Mesodermal cell (in vitro differentiated cells): ENCODE measurements at regions not wholly inside any gene's neighbourhood (a gene's known extent, or its start where the extent isn't known, plus 50 kb on each side); places are given as distances from the start of the nearest gene placed in this dataset.
"Not testable (repeated sequence)": the region's sequence is repeated elsewhere in the genome, so short reads cannot be mapped to it uniquely, and the experiment has no call there.

ENCODE experiments used
- H3K27ac ChIP-seq: 2 replicates; pipeline ENCODE4 v1.7.0; 2013; ENCODE audit warnings: mild to moderate bottlenecking, low read depth, low read length, moderate library complexity; ENCODE audit not compliant: severe bottlenecking
- H3K36me3 ChIP-seq: 2 replicates; pipeline ENCODE4 v1.7.1; 2013; ENCODE audit warnings: mild to moderate bottlenecking, low read length, moderate library complexity; ENCODE audit not compliant: control insufficient read depth, insufficient read depth
- H3K4me1 ChIP-seq: one replicate; pipeline ENCODE4 v1.7.1; 2013; ENCODE audit warnings: mild to moderate bottlenecking, low read length; ENCODE audit not compliant: insufficient read depth, control insufficient read depth, poor library complexity, severe bottlenecking
- H3K4me3 ChIP-seq: 2 replicates; pipeline ENCODE4 v1.7.0; 2013; ENCODE audit warnings: low read length, control low read depth, mild to moderate bottlenecking; ENCODE audit not compliant: insufficient read depth, poor library complexity, severe bottlenecking; ENCODE audit errors: extremely low read depth
- H3K9me3 ChIP-seq: 2 replicates; pipeline ENCODE4 v1.7.1; 2013; ENCODE audit warnings: mild to moderate bottlenecking, low read length, moderate library complexity; ENCODE audit not compliant: control insufficient read depth
- WGBS, 2 experiments: methylation state at CpG; one replicate each; pipeline ENCODE4 v1.1.5; 2013; ENCODE audit warnings: missing lambda C conversion rate in 2 of 2; ENCODE audit not compliant: insufficient coverage in 2 of 2; 5-methylcytosine and 5-hydroxymethylcytosine counted together

DNA sequence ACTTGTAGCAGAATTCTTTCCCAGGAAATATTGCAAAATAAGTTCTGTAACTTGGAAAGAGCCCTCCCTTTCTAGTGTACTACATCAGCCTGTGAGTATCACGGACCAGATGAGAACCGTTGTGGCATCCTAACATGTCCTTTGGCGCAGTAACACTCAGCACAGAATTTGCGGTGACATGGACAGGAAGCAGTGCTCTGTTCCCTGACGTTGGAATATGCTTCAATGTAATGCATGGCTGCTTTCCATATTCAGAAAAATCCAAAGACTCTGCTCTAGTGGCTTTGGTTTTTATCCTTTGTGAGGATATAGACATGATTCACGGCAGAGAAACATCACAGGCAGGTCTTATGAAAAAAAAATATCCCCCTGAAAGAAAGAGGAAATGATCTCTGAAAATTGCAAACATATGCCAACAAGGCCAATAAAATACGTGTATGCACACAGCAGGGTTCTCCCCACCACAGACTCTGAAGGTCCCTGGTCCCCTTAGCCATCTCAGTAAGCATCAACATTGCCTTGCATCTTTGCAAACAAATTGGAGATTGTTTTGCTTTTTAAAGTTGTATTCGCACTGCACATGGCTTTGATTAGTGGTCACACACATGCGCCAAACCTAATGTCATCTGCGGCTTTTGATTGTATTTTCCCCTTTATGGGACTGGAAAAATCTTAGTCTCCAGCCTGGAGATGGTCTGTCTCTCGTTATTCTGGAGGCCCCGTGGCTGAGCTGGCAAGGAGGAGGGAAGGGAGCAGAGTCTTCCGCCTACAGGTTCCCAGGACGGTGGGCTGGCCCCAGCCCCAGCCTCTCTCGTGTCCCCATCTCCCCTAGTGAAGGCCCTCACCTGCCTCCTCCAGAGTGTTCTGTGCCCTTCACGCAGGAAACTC lies 122.9 kb downstream of the COPS8 start:
- H3K9me3 ChIP-seq: peaks cover 5% of the 10 kb centered on the region
- 89 to 92% methylated on average over 11 of the region's 16 CpGs for WGBS, 2 experiments
- H3K4me3 ChIP-seq: no peak overlapping the region
- no peak overlapping the region for H3K27ac ChIP-seq
- no peaks in the 10 kb centered on the region for H3K36me3 ChIP-seq
- H3K4me1 ChIP-seq: peaks cover 19% of the 10 kb centered on the region

DNA sequence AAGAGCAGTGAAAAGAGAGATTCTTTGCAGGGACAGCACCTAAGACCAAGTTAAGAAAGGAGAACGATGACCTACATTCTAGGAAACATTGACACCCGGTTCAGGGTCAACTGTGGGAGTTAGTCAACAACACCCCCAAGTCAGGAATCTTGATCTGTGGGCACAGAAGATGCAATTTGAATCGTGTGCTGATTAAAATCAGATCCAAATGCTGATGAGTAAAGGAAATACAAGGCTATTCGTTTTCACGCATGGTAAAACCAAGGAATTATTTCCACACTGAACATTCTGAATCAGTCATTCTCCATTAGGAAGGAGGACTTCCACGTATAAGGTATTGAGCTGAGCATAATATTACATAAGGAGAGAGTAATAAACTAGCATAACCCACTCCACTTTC lies 124.2 kb downstream of the COPS8 start:
- WGBS, 2 experiments: 85 to 95% methylated on average over 3 of the region's 6 CpGs
- Histone ChIP-seq H3K4me3 (no peak overlapping the region), H3K9me3 (peaks cover 5% of the 10 kb centered on the region), H3K27ac (no peak overlapping the region), H3K4me1 (peaks cover 16% of the 10 kb centered on the region), H3K36me3 (no peaks in the 10 kb centered on the region)

DNA sequence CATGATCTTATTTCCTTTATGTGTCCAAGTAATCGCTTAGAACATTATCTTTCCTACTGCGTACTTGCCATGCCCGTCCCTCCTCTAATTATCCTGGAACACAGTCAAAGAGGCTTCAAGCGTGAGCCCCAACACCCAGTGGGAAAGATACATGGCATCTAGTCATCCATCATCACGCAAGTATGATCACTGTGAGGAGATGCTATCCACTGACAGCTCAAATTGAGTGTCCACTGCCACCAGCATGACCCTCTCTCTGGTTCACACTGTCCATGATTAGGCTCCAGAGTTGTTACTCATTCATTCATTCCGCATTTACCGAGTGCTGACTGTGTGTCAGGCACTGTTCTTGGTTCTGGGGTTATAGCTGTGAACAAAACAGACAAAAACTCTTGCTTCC lies 124.6 kb downstream of the COPS8 start:
- WGBS, 2 experiments: 90 to 94% methylated on average over 6 of the region's 7 CpGs
- peaks cover 13% of the 10 kb centered on the region for H3K4me1 ChIP-seq
- no peak overlapping the region for H3K27ac ChIP-seq
- no peaks in the 10 kb centered on the region for H3K36me3 ChIP-seq
- peaks cover 5% of the 10 kb centered on the region for H3K9me3 ChIP-seq
- no peak overlapping the region for H3K4me3 ChIP-seq

DNA sequence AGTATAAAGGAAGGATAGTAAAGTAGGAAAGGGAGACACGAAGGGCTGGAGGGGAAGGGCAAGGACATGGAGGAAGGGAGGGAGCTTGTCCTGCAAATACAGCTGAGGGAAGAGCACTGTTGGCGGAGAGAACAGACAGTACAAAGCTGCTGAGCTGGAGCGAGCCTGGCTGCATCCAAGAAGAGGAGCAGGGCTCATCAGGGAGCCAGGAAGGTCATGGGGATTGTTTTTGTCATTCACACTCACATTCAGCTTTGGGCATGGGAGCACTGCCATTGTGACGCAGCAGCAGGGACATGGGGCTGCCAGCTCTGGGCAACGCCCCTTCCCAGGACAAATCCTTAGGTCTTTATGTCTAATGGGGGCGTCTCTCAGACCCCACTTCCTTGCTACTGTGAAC lies 125.1 kb downstream of the COPS8 start:
- no peaks in the 10 kb centered on the region for H3K36me3 ChIP-seq
- no peak overlapping the region for H3K27ac ChIP-seq
- H3K4me1 ChIP-seq: peaks cover 9% of the 10 kb centered on the region
- WGBS, 2 experiments: 56 to 58% methylated on average over 5 to 6 of the region's 6 CpGs
- no peak overlapping the region for H3K4me3 ChIP-seq
- peaks cover 5% of the 10 kb centered on the region for H3K9me3 ChIP-seq

DNA sequence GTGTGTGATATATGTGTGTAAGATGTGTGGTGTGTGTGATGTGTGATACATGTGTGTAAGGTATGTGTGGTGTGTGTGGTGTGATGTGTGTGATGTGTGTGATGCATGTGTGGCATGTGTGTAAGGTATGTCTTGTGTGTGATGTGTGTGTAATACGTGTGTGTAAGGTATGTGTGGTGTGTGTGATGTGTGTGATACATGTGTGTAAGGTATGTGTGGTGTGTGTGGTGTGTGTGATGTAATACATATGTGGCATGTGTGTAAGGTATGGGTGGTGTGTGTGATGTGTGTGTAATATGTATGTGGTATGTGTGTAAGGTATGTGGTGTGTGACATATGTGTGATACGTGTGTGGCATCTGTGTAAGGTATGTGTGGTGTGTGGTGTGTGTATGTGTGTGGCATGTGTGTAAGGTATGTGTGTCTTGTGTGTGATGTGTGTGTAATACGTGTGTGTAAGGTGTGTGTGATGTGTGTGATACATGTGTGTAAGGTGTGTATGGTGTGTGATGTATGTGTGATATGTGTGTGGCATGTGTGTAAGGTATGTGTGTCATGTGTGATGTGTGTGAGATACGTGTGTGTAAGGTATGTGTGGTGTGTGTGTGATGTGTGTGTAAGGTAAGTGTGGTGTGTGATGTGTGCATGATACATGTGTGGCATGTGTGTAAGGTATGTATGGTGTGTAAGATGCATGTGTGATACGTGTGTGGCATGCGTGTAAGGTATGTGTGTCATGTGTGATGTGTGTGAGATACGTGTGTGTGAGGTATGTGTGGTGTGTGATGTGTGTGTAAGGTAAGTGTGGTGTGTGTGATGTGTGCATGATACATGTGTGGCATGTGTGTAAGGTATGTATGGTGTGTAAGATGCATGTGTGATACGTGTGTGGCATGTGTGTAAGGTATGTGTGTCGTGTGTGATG lies 126.9 kb downstream of the COPS8 start:
- not testable (repeated sequence) for H3K4me3 ChIP-seq, H3K4me1 ChIP-seq, H3K27ac ChIP-seq, H3K36me3 ChIP-seq, H3K9me3 ChIP-seq
- WGBS, 2 experiments: 94 to 95% methylated on average over 7 to 9 of the region's 9 CpGs

DNA sequence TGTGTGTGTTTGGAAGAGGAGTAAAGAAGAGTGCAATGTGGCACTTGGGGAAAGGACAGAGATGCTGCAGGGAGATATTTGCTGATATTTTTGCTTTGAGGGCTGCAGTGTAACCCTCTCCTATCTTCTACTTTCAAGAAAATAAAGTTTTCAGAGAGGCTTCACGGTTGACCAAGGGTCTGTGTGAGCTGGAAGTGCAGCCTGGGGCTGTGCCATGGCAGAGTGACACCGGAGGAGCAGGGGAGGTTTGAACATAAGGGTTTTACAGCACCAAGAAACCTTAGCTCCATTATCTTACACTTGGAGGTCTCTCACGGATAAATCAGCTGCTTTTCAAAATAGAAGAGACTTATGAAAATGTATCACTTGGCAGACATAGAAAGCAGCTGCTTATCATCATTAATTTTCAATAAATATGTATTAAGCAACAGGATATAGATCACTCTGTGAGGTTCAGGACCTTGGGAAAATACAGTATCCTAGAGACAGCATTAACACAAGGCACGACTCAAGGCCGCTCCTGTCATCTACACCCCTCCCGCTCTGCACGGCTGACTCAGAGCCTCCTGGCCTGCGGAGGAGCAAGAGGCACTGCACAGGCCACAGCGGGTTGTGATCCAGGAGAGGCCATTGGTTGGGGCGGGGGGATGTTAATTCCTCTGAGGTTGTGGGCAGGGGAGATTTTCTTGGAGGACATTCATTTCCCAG lies 127.8 kb downstream of the COPS8 start:
- H3K4me1 ChIP-seq: peaks cover 2% of the 10 kb centered on the region
- H3K27ac ChIP-seq: no peak overlapping the region

DNA sequence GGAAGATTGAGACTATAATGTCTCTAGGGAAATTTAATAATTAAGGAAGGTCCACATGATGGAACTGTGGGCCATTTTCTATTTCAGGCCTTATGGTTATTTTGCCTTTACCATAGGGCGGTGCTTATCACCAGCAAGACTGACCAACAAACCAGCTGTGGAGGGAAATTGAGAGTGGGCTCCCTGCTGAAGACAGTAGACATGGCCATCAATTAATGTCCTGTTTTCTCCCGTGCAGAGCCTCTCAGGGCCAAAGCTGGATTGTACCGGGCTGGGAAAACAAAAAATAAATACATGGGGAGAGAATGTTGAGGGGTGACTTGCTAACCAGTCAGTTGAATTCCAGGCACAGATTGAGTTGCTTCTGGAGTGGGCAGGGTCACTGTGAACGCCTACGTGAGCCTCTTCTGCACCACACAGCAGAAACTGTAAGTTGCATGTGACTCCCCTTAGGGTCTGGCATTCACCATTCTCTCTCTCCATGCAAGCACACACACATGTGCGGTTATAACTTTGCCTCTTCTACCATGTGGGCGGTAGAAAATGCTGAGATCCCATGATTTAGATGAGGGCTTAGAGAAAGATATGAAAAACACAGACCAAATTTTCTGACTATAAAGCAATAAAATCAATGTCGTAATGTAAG lies 128.5 kb downstream of the COPS8 start:
- 89 to 90% methylated on average over 5 of the region's 8 CpGs for WGBS, 2 experiments
- H3K4me1 ChIP-seq: no peaks in the 10 kb centered on the region
- no peak overlapping the region for H3K4me3 ChIP-seq
- H3K9me3 ChIP-seq: peaks cover 5% of the 10 kb centered on the region
- H3K36me3 ChIP-seq: no peaks in the 10 kb centered on the region
- H3K27ac ChIP-seq: no peak overlapping the region

More for the DNA sequence above, 127.8 kb downstream of the COPS8 start:
- no peak overlapping the region for H3K4me3 ChIP-seq
- 65 to 80% methylated on average over 2 of the region's 10 CpGs for WGBS, 2 experiments
- peaks cover 5% of the 10 kb centered on the region for H3K9me3 ChIP-seq
- H3K36me3 ChIP-seq: no peaks in the 10 kb centered on the region

DNA sequence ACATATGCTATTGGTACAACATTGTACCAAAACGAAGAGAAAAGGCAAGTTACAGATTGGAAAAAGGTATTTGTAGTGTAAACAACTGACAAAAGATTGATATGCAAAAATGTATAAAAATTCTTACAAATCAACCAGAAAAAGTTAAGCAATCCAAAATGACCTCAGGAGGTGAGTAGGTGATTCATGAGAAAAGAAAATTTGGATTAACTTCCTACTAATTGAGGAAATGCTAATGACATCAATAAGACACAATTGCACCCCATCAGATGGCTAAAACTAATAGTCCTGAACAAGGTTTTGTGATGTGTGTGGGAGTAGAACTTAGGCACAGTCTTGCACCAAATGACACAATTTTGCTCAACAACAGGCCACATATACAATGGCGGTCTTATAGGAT lies 129.3 kb downstream of the COPS8 start:
- Histone ChIP-seq H3K4me3 (no peak overlapping the region), H3K4me1 (no peaks in the 10 kb centered on the region), H3K36me3 (no peaks in the 10 kb centered on the region), H3K9me3 (peaks cover 5% of the 10 kb centered on the region), H3K27ac (no peak overlapping the region)
- WGBS, 2 experiments: no CpG with 5 or more reads among the region's 2 CpGs

DNA sequence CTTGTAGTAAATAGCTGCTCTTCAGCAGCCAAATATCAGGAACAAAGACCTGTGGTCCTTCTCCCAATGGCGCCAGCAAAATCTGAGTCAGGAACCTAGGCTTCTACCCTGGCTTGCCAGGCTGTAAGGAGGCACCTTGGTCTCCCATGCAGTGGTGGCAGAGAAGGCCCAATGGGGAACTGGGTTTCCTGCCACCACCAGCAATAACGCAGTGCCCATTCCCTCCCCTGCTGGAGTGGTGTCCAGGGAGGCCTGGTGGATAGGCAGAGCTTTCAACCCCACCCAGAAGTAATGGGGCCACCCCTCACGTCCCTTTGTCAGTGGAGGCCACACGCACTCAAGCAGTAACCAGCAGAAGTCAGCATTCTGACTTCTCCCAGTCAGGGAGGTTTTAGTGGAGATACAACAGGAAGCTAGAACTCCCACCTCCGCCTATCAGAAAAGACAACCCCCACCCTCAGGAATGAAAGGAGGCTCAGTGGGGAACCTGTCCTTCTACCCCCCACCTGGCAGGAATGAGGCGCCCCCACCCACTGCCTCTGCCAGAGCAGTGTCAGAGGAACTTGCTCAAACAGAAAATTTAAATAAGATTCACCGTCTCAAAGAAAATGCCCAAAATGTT lies 132.4 kb downstream of the COPS8 start:
- 71 to 89% methylated on average over 3 to 4 of the region's 7 CpGs for WGBS, 2 experiments
- H3K4me3 ChIP-seq: no peak overlapping the region

DNA sequence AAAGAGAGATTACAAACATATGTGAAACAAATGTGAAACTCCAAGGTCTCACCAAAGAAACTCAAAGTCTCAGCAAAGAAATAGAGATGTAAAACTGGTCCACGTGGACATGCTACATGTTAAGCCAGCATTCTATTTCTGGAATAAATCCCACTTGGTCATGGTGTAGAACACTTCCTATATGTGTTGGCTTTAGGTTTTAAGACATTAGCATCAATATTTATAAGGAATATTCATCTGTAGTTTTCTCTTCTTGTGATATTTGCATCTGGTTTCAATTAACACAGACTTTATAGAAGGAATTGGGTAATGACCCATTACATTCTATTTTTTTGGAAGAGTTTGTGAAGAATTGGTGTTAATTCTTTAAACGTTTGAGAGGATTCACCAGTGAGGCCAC lies 133.1 kb downstream of the COPS8 start:
- no peaks in the 10 kb centered on the region for H3K4me1 ChIP-seq
- no peaks in the 10 kb centered on the region for H3K36me3 ChIP-seq
- H3K9me3 ChIP-seq: no peaks in the 10 kb centered on the region
- no peak overlapping the region for H3K27ac ChIP-seq
- no peak overlapping the region for H3K4me3 ChIP-seq
- 100% methylated on average over 1 of the region's 2 CpGs; no CpG with 5 or more reads in 1 of the 2 experiments for WGBS, 2 experiments

More for the DNA sequence above, 132.4 kb downstream of the COPS8 start:
- Histone ChIP-seq H3K4me1 (no peaks in the 10 kb centered on the region), H3K36me3 (no peaks in the 10 kb centered on the region), H3K9me3 (no peaks in the 10 kb centered on the region), H3K27ac (no peak overlapping the region)
